ENCODE measurements at regions not wholly inside any gene's neighbourhood (a gene's known extent, or its start where the extent isn't known, plus 50 kb on each side); places are given as distances from the start of the nearest gene placed in this dataset.

GRCh38 chr2:176818617-176819016 is 394.0 kb upstream of the HNRNPA3 start (continued):
- TF ChIP-seq REST (IDR thresholded peaks at IDR 0.05) (no peak), JUND (IDR thresholded peaks at IDR 0.05) (no peak)

- Histone ChIP-seq H3K4me3 (ENCODE audit: low read depth in 1 of 3, low read length in 3 of 3) (no peak overlapping the region), H3K4me1 (ENCODE audit: control insufficient read depth in 4 of 4, insufficient read depth in 4 of 4, low read length in 3 of 4) (peaks cover 0 to 4% (median 3%) of the 10 kb centered on the region in 4 donors), H3K27me3 (ENCODE audit: control insufficient read depth in 4 of 4, insufficient read depth in 4 of 4, low read length in 3 of 4) (peaks cover 0 to 6% (median 0%) of the 10 kb centered on the region in 4 donors), H3K9ac (ENCODE audit: low read depth in 1 of 2, low read length in 2 of 2) (no peak overlapping the region), H3K27ac (ENCODE audit: low read depth in 1 of 2, low read length in 2 of 2) (no peak overlapping the region), H3K9me3 (ENCODE audit: control insufficient read depth in 4 of 4, low read length in 3 of 4) (no peaks in the 10 kb centered on the region), H3K36me3 (ENCODE audit: control insufficient read depth in 4 of 4, insufficient read depth in 3 of 4, low read depth in 1 of 4, low read length in 3 of 4) (no peaks in the 10 kb centered on the region)
- 87% methylated on average over 4 of the region's 4 CpGs for WGBS
- TF ChIP-seq ATF3 (IDR thresholded peaks at IDR 0.05) (no peak), HNF4G (IDR thresholded peaks at IDR 0.05) (no peak), TAF1 (conservative IDR thresholded peaks at IDR 0.05) (no peak), SP1 (IDR thresholded peaks at IDR 0.05) (no peak), NR2F2 (IDR thresholded peaks at IDR 0.05) (no peak), JUND (IDR thresholded peaks at IDR 0.05) (no peak), CTCF (IDR thresholded peaks at IDR 0.05; ENCODE audit: low read depth, low read length, missing input control) (no peak), MAX (IDR thresholded peaks at IDR 0.05) (no peak), FOXA2 (IDR thresholded peaks at IDR 0.05) (no peak), YY1 (IDR thresholded peaks at IDR 0.05) (no peak), HNF4A (conservative IDR thresholded peaks at IDR 0.05) (no peak)
- DNase-seq (ENCODE audit: low spot score) = no peak
These were observed 393.3 kb upstream of the HNRNPA3 start for GRCh38 chr2:176819306-176819705.

GRCh38 chr2:176820371-176820932 is 392.1 kb upstream of the HNRNPA3 start:
- Histone ChIP-seq H3K36me3 (ENCODE audit: control insufficient read depth in 4 of 4, insufficient read depth in 3 of 4, low read depth in 1 of 4, low read length in 3 of 4) (no peaks in the 10 kb centered on the region), H3K9ac (ENCODE audit: low read depth in 1 of 2, low read length in 2 of 2) (no peak overlapping the region), H3K4me1 (ENCODE audit: control insufficient read depth in 4 of 4, insufficient read depth in 4 of 4, low read length in 3 of 4) (no peaks in the 10 kb centered on the region), H3K4me3 (ENCODE audit: low read depth in 1 of 3, low read length in 3 of 3) (no peak overlapping the region), H3K9me3 (ENCODE audit: control insufficient read depth in 4 of 4, low read length in 3 of 4) (no peaks in the 10 kb centered on the region), H3K27ac (ENCODE audit: low read depth in 1 of 2, low read length in 2 of 2) (no peak overlapping the region), H3K27me3 (ENCODE audit: control insufficient read depth in 4 of 4, insufficient read depth in 4 of 4, low read length in 3 of 4) (peaks cover 0 to 6% (median 0%) of the 10 kb centered on the region in 4 donors)
- TF ChIP-seq SP1 (IDR thresholded peaks at IDR 0.05) = no peak
- TF ChIP-seq MAX (IDR thresholded peaks at IDR 0.05) = no peak
- no peak for TF ChIP-seq YY1 (IDR thresholded peaks at IDR 0.05)
- no peak for TF ChIP-seq FOXA1 (IDR thresholded peaks at IDR 0.05)
- no peak for TF ChIP-seq FOXA2 (IDR thresholded peaks at IDR 0.05)
- TF ChIP-seq GABPA (IDR thresholded peaks at IDR 0.05 in 1 of 2, conservative IDR thresholded peaks at IDR 0.05 in 1 of 2) = no peak
- TF ChIP-seq ATF3 (IDR thresholded peaks at IDR 0.05) = no peak
- TF ChIP-seq HNF4A (conservative IDR thresholded peaks at IDR 0.05) = no peak
- no peak for TF ChIP-seq HNF4G (IDR thresholded peaks at IDR 0.05)
- TF ChIP-seq EGR1 (IDR thresholded peaks at IDR 0.05; ENCODE audit: low read depth in 2 of 2) = no peak
- TF ChIP-seq CTCF (IDR thresholded peaks at IDR 0.05; ENCODE audit: low read depth, low read length, missing input control) = no peak
- no peak for TF ChIP-seq TAF1 (conservative IDR thresholded peaks at IDR 0.05)
- DNase-seq (ENCODE audit: low spot score) = no peak
